ENCODE measurements at regions not wholly inside any gene's neighbourhood (a gene's known extent, or its start where the extent isn't known, plus 50 kb on each side); places are given as distances from the start of the nearest gene placed in this dataset.

DNA sequence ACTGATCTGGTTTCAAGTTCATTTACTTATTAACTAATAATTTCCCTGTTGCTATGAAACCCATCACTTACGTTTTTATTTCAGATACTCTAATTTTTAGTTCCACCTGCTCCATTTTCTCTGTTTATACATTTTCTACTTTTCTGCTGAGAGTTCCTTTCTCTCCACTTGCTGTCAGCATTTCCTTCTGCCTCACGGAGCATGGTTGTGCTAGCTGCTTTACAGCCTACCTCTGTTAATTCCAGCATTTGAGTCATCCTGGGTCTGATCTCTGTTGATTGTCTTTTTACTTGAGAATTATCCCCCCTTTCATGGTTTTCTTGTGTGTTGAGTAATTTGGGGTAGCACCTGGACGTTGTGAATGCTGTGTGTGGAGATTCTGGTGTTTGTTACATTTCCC, 373.2 kb upstream of the C1orf174 start:
- TF ChIP-seq, protein P1, sequence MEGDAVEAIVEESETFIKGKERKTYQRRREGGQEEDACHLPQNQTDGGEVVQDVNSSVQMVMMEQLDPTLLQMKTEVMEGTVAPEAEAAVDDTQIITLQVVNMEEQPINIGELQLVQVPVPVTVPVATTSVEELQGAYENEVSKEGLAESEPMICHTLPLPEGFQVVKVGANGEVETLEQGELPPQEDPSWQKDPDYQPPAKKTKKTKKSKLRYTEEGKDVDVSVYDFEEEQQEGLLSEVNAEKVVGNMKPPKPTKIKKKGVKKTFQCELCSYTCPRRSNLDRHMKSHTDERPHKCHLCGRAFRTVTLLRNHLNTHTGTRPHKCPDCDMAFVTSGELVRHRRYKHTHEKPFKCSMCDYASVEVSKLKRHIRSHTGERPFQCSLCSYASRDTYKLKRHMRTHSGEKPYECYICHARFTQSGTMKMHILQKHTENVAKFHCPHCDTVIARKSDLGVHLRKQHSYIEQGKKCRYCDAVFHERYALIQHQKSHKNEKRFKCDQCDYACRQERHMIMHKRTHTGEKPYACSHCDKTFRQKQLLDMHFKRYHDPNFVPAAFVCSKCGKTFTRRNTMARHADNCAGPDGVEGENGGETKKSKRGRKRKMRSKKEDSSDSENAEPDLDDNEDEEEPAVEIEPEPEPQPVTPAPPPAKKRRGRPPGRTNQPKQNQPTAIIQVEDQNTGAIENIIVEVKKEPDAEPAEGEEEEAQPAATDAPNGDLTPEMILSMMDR (IDR thresholded peaks at IDR 0.05) = no peak
- TF ChIP-seq POLR2A (IDR thresholded peaks at IDR 0.05) = no peak
